D721Med (cell line): ENCODE measurements at regions not wholly inside any gene's neighbourhood (a gene's known extent, or its start where the extent isn't known, plus 50 kb on each side); places are given as distances from the start of the nearest gene placed in this dataset.

Experiments
- DNase-seq: peaks from one replicate; pipeline ENCODE4 v3.0.0; 2011; ENCODE audit warnings: low spot score; ENCODE audit not compliant: insufficient read length
- FAIRE-seq: peaks from 2 replicates; lab custom pipeline; 2011; peaks lifted over from hg19 to GRCh38; lab: Jason Lieb, UNC
- CTCF ChIP-seq: IDR thresholded peaks from 2 replicates; pipeline ENCODE4 v1.5.1; 2012; ENCODE audit warnings: mild to moderate bottlenecking, control low read depth; ENCODE audit not compliant: insufficient read depth; ENCODE audit errors: missing control alignments

GRCh38 chr12:20197411-20197810 is 170.9 kb upstream of the PDE3A start:
- FAIRE-seq, result no peak
- no peak for TF ChIP-seq CTCF

DNA sequence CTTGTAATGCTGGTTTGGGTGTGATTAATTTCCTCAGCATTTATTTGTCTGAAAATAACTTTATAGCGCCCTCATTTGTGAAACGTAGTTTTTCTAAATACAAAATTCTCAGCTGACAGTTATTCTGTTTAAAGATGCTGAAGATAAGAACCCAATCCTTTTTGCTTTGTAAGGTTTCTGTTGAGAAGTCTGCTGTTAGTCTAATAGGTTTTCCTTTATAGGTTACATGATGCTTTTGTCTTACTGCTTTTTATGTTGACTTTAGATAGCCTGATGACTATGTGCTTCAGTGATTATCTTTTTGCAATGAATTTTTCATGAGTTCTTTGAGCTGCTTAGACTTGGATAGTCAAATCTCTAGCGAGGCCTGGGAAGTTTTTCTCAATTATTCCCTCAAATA is 168.6 kb upstream of the PDE3A start:
- DNase-seq, result no peak
- FAIRE-seq, result no peak
- TF ChIP-seq CTCF, result no peak

More at GRCh38 chr12:20197411-20197810, 170.9 kb upstream of the PDE3A start:
- no peak for DNase-seq

DNA sequence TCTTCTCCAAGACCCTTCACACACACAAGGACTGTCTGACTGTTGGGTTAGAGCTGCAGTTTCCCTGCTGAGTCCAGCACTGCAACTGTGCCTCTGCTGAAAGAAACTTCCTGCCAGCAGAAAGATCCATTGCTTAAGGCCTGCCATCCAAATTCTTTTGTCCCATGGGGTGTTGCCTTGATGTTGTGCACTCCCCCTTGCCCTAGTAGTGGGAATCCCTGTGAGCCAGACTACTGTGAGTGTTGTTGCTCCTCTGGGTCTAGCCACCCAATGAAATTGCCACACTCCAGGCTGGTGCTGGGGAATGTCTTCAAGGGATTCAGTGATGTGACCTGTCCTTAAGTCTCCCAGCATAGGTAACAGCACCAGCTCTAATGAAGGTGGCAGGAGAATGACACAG is 166.6 kb upstream of the PDE3A start:
- TF ChIP-seq CTCF, result no peak
- no peak for FAIRE-seq
- no peak for DNase-seq

DNA sequence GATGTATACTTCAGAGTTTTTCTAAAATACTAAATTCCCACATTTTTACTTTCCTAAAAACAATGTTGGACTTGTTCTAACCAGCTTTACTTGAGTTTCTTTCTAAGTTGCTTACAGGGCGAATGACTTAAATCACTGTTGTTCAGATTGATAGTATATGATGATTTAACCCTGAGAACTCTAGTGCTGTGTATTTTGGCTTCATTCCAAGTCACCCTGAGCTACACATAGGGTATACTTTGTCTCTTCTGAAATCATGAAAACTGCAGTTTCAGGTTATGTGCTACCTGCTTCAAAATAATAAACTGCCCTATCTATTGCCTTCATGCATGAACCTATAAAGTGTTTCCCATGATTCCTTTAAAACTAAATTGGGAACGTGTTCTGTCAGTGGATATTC is 162.5 kb upstream of the PDE3A start:
- DNase-seq (no peak), FAIRE-seq (no peak)
- no peak for TF ChIP-seq CTCF

GRCh38 chr12:20206410-20206809 is 161.9 kb upstream of the PDE3A start:
- FAIRE-seq (no peak), DNase-seq (no peak)
- TF ChIP-seq CTCF, result no peak

- no peak for FAIRE-seq
Observed at GRCh38 chr12:20210621-20211215, 157.6 kb upstream of the PDE3A start.

More at GRCh38 chr12:20210621-20211215, 157.6 kb upstream of the PDE3A start:
- no peak for TF ChIP-seq CTCF
- DNase-seq, result no peak
